Bronchial epithelial cell (primary cell): ENCODE measurements at regions not wholly inside any gene's neighbourhood (a gene's known extent, or its start where the extent isn't known, plus 50 kb on each side); places are given as distances from the start of the nearest gene placed in this dataset.

Experiments
- DNase-seq: peaks from one replicate; pipeline ENCODE4 v3.0.0-alpha.2; 2010; ENCODE audit warnings: low read depth
- FAIRE-seq: peaks from 2 replicates; lab custom pipeline; 2011; peaks lifted over from hg19 to GRCh38; lab: Jason Lieb, UNC
- H3K27me3 ChIP-seq: 2 replicates; pipeline ENCODE4 v1.5.1; 2011; ENCODE audit warnings: low read length; ENCODE audit not compliant: control insufficient read depth, insufficient read depth
- H3K36me3 ChIP-seq: 2 replicates; pipeline ENCODE4 v1.5.1; 2011; ENCODE audit warnings: low read length; ENCODE audit not compliant: control insufficient read depth, insufficient read depth
- H3K4me3 ChIP-seq: 2 replicates; pipeline ENCODE4 v1.5.1; 2011; ENCODE audit warnings: mild to moderate bottlenecking, low read depth, low read length, control low read depth
- TF ChIP-seq, protein P1 (sequence below): IDR thresholded peaks from 2 replicates; pipeline ENCODE4 v1.5.1; 2011; ENCODE audit warnings: mild to moderate bottlenecking, moderate library complexity, low read length, control low read depth, inconsistent platforms; ENCODE audit not compliant: insufficient read depth, severe bottlenecking

DNA sequence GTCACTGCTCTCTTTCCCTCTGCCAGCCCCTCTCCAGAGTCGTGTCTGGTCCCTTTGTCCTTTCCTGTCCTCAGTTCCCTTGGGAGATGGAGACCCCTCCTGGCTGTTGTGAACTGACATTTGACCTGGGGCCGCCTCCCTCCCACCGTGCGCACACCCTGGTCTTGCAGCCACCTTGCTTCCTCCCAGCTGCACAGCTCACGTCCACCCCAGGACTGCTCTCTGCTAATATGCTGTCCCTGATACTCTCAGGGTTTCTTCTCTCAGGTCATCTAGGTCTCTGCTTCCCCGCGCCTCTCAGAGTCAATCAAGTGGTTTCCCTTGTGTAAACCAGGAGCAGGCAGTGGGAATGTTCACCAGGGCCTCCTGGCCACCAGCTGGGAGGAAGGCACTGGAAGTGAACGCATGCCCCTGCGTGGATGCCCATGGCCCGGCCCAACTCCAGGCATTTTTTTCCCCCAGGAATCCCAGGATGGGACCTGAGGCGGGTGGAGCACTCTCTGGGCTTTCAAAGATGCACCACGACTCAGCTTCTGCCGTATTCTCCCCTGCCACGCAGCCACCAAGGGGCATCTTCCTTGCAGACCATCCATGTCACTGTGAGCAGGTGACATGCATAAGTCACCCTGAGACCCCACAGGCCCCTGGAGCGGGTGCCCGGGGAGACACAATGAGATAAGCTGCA, 142.4 kb downstream of the OLFM1 start:
- no peak overlapping the region for H3K4me3 ChIP-seq
- FAIRE-seq (no peak), DNase-seq (no peak)
- TF ChIP-seq, protein P1, sequence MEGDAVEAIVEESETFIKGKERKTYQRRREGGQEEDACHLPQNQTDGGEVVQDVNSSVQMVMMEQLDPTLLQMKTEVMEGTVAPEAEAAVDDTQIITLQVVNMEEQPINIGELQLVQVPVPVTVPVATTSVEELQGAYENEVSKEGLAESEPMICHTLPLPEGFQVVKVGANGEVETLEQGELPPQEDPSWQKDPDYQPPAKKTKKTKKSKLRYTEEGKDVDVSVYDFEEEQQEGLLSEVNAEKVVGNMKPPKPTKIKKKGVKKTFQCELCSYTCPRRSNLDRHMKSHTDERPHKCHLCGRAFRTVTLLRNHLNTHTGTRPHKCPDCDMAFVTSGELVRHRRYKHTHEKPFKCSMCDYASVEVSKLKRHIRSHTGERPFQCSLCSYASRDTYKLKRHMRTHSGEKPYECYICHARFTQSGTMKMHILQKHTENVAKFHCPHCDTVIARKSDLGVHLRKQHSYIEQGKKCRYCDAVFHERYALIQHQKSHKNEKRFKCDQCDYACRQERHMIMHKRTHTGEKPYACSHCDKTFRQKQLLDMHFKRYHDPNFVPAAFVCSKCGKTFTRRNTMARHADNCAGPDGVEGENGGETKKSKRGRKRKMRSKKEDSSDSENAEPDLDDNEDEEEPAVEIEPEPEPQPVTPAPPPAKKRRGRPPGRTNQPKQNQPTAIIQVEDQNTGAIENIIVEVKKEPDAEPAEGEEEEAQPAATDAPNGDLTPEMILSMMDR, result no peak
- H3K36me3 ChIP-seq, result no peaks in the 10 kb centered on the region
- H3K27me3 ChIP-seq, result no peaks in the 10 kb centered on the region

GRCh38 chr9:135230386-135230765, 142.9 kb downstream of the OLFM1 start:
- Histone ChIP-seq H3K4me3 (no peak overlapping the region), H3K36me3 (no peaks in the 10 kb centered on the region), H3K27me3 (no peaks in the 10 kb centered on the region)
- FAIRE-seq (peak; percentile 52), DNase-seq (no peak)
- TF ChIP-seq, protein P1, result no peak

DNA sequence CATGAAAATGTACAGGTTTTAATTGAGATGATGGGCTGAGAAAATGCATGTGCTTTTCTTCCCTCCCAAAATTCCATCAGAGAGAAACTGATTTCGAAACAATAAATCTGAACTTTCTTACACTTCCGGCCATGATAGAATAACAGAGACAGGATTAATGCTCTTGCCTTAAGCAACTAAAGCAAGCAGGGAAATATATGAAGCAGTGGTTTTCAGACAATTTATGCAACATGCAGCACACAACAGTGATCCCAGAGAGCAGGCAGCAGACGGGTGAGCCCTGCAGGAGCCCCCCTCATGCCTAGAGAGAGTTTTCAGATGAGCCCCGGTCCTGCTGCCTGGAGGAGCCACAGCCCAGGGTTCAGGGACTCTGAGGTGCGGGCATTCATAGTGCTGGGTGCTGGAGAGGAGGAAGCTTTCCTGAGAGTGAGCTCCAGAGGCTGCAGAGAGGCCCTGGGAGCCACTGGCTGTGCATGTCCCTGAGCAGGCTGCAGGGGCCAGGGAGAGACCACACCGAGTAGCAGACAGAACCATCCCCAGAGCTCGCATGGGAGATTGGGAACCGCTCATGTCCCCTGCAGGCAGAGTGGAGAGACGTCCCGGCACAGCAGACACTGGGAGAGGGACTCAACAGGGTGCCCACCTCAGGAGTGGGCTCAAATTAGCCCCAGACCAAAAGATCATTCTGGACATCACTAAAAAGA, 143.5 kb downstream of the OLFM1 start:
- FAIRE-seq, result no peak
- no peaks in the 10 kb centered on the region for H3K27me3 ChIP-seq

GRCh38 chr9:135239100-135239768, 151.8 kb downstream of the OLFM1 start:
- no peaks in the 10 kb centered on the region for H3K36me3 ChIP-seq
- H3K27me3 ChIP-seq, result no peaks in the 10 kb centered on the region
- DNase-seq (no peak), FAIRE-seq (no peak)
- H3K4me3 ChIP-seq, result no peak overlapping the region
- TF ChIP-seq, protein P1, result no peak

More for the DNA sequence above, 143.5 kb downstream of the OLFM1 start:
- Histone ChIP-seq H3K36me3 (no peaks in the 10 kb centered on the region), H3K4me3 (no peak overlapping the region)
- TF ChIP-seq, protein P1, result no peak
- no peak for DNase-seq

GRCh38 chr9:135239769-135240141, 152.3 kb downstream of the OLFM1 start:
- H3K4me3 ChIP-seq, result no peak overlapping the region
- no peak for FAIRE-seq
- TF ChIP-seq, protein P1, result no peak
- H3K27me3 ChIP-seq, result no peaks in the 10 kb centered on the region
- DNase-seq, result no peak
- H3K36me3 ChIP-seq, result no peaks in the 10 kb centered on the region
